ENCODE measurements at regions not wholly inside any gene's neighbourhood (a gene's known extent, or its start where the extent isn't known, plus 50 kb on each side); places are given as distances from the start of the nearest gene placed in this dataset.

- no peak for ATAC-seq
- TF ChIP-seq ZNF8 (CRISPR knock-in tag; IDR thresholded peaks at IDR 0.05) (no peak), PPARA (CRISPR knock-in tag; IDR thresholded peaks at IDR 0.05; ENCODE audit: borderline replicate concordance) (no peak), POU6F1 (CRISPR knock-in tag; IDR thresholded peaks at IDR 0.05; ENCODE audit: borderline replicate concordance, low read depth) (no peak), ARNTL (CRISPR knock-in tag; IDR thresholded peaks at IDR 0.05; ENCODE audit: borderline replicate concordance, low read depth) (no peak), ZFP3 (CRISPR knock-in tag; IDR thresholded peaks at IDR 0.05) (no peak), ZNF565 (CRISPR knock-in tag; conservative IDR thresholded peaks at IDR 0.05; ENCODE audit: low read depth) (no peak)
Observed at GRCh38 chr6:97882755-97883154, 599.7 kb upstream of the MMS22L start.

- no peak for ATAC-seq
- TF ChIP-seq POU6F1 (CRISPR knock-in tag; IDR thresholded peaks at IDR 0.05; ENCODE audit: borderline replicate concordance, low read depth) (no peak), ZFP30 (CRISPR knock-in tag; IDR thresholded peaks at IDR 0.05) (no peak), ISL1 (CRISPR knock-in tag; IDR thresholded peaks at IDR 0.05) (no peak), TCF4 (CRISPR knock-in tag; IDR thresholded peaks at IDR 0.05; ENCODE audit: borderline replicate concordance) (no peak), CREB5 (CRISPR knock-in tag; IDR thresholded peaks at IDR 0.05; ENCODE audit: low read depth) (no peak), CSRNP3 (CRISPR knock-in tag; IDR thresholded peaks at IDR 0.05) (no peak)
Observed at GRCh38 chr6:97885325-97885724, 602.3 kb upstream of the MMS22L start.

- no peak for TF ChIP-seq ARNTL (CRISPR knock-in tag; IDR thresholded peaks at IDR 0.05; ENCODE audit: borderline replicate concordance, low read depth)
- peak; percentile 71; the same call in 1 of the 2 replicates for TF ChIP-seq TSHZ2 (CRISPR knock-in tag; IDR thresholded peaks at IDR 0.05)
- no peak for TF ChIP-seq ZNF8 (CRISPR knock-in tag; IDR thresholded peaks at IDR 0.05)
- no peak for TF ChIP-seq CSDC2 (CRISPR knock-in tag; IDR thresholded peaks at IDR 0.05)
- no peak for TF ChIP-seq SNAI2 (CRISPR knock-in tag; IDR thresholded peaks at IDR 0.05)
- ATAC-seq = no peak
Observed at GRCh38 chr6:97885828-97886227, 602.8 kb upstream of the MMS22L start.

GRCh38 chr6:97901531-97901930 is 618.5 kb upstream of the MMS22L start:
- no peak for ATAC-seq
- TF ChIP-seq ESRRG (CRISPR knock-in tag; IDR thresholded peaks at IDR 0.05) = no peak
- TF ChIP-seq ARNTL (CRISPR knock-in tag; IDR thresholded peaks at IDR 0.05; ENCODE audit: borderline replicate concordance, low read depth) = no peak
- no peak for TF ChIP-seq CSRNP3 (CRISPR knock-in tag; IDR thresholded peaks at IDR 0.05)
- no peak for TF ChIP-seq SNAI2 (CRISPR knock-in tag; IDR thresholded peaks at IDR 0.05)
- no peak for TF ChIP-seq TSHZ2 (CRISPR knock-in tag; IDR thresholded peaks at IDR 0.05)
- no peak for TF ChIP-seq CREB5 (CRISPR knock-in tag; IDR thresholded peaks at IDR 0.05; ENCODE audit: low read depth)
- TF ChIP-seq GLIS3 (CRISPR knock-in tag; IDR thresholded peaks at IDR 0.05) = no peak
- TF ChIP-seq PATZ1 (CRISPR knock-in tag; IDR thresholded peaks at IDR 0.05; ENCODE audit: borderline replicate concordance) = no peak
- TF ChIP-seq ZFP3 (CRISPR knock-in tag; IDR thresholded peaks at IDR 0.05) = no peak
- TF ChIP-seq ZC3H10 (CRISPR knock-in tag; IDR thresholded peaks at IDR 0.05) = no peak
- no peak for TF ChIP-seq CSDC2 (CRISPR knock-in tag; IDR thresholded peaks at IDR 0.05)

Measured in SK-N-SH treated with all-trans-retinoic acid at 6 μM for 48 hours (cell line).